ENCODE measurements at regions not wholly inside any gene's neighbourhood (a gene's known extent, or its start where the extent isn't known, plus 50 kb on each side); places are given as distances from the start of the nearest gene placed in this dataset.

GRCh38 chr5:104789366-104789765 lies 1226.8 kb upstream of the NUDT12 start:
- DNase-seq (ENCODE audit: low read depth in 4 of 4, low spot score in 3 of 4): no peak

GRCh38 chr5:104785097-104785496 lies 1222.5 kb upstream of the NUDT12 start:
- DNase-seq (ENCODE audit: low read depth in 4 of 4, low spot score in 3 of 4): no peak

- DNase-seq (ENCODE audit: low read depth in 4 of 4, low spot score in 3 of 4): no peak
Measured at GRCh38 chr5:104774372-104774771, 1211.8 kb upstream of the NUDT12 start.

- DNase-seq (ENCODE audit: low read depth in 4 of 4, low spot score in 3 of 4): no peak
Measured at GRCh38 chr5:104764197-104764596, 1201.6 kb upstream of the NUDT12 start.

- no peak for DNase-seq (ENCODE audit: low read depth in 4 of 4, low spot score in 3 of 4)
Measured at GRCh38 chr5:104763216-104763615, 1200.6 kb upstream of the NUDT12 start.

GRCh38 chr5:104757915-104758314 lies 1195.3 kb upstream of the NUDT12 start:
- no peak for DNase-seq (ENCODE audit: low read depth in 4 of 4, low spot score in 3 of 4)

GRCh38 chr5:104755806-104756205 lies 1193.2 kb upstream of the NUDT12 start:
- DNase-seq (ENCODE audit: low read depth in 4 of 4, low spot score in 3 of 4): no peak

GRCh38 chr5:104754311-104754995 lies 1191.9 kb upstream of the NUDT12 start:
- no peak for DNase-seq (ENCODE audit: low read depth in 4 of 4, low spot score in 3 of 4)

- DNase-seq (ENCODE audit: low read depth in 4 of 4, low spot score in 3 of 4): no peak
Measured at GRCh38 chr5:104751969-104752368, 1189.4 kb upstream of the NUDT12 start.

GRCh38 chr5:104739905-104740304 lies 1177.3 kb upstream of the NUDT12 start:
- DNase-seq (ENCODE audit: low read depth in 4 of 4, low spot score in 3 of 4): no peak

- no peak for DNase-seq (ENCODE audit: low read depth in 4 of 4, low spot score in 3 of 4)
Measured at GRCh38 chr5:104739503-104739902, 1176.9 kb upstream of the NUDT12 start.

- DNase-seq (ENCODE audit: low read depth in 4 of 4, low spot score in 3 of 4): no peak
Measured at GRCh38 chr5:104736073-104736472, 1173.5 kb upstream of the NUDT12 start.

- DNase-seq (ENCODE audit: low read depth in 4 of 4, low spot score in 3 of 4): no peak
Measured at GRCh38 chr5:104734046-104734445, 1171.5 kb upstream of the NUDT12 start.

GRCh38 chr5:104733063-104733669 lies 1170.6 kb upstream of the NUDT12 start:
- no peak for DNase-seq (ENCODE audit: low read depth in 4 of 4, low spot score in 3 of 4)

- DNase-seq (ENCODE audit: low read depth in 4 of 4, low spot score in 3 of 4): no peak
Measured at GRCh38 chr5:104731331-104731730, 1168.7 kb upstream of the NUDT12 start.

- DNase-seq (ENCODE audit: low read depth in 4 of 4, low spot score in 3 of 4): no peak
Measured at GRCh38 chr5:104708027-104708426, 1145.4 kb upstream of the NUDT12 start.

- DNase-seq (ENCODE audit: low read depth in 4 of 4, low spot score in 3 of 4): no peak
Measured at GRCh38 chr5:104706600-104706999, 1144.0 kb upstream of the NUDT12 start.

- DNase-seq (ENCODE audit: low read depth in 4 of 4, low spot score in 3 of 4): no peak
Measured at GRCh38 chr5:104702212-104702611, 1139.6 kb upstream of the NUDT12 start.

GRCh38 chr5:104699438-104699837 lies 1136.8 kb upstream of the NUDT12 start:
- no peak for DNase-seq (ENCODE audit: low read depth in 4 of 4, low spot score in 3 of 4)

- DNase-seq (ENCODE audit: low read depth in 4 of 4, low spot score in 3 of 4): no peak
Measured at GRCh38 chr5:104661256-104661655, 1098.7 kb upstream of the NUDT12 start.

GRCh38 chr5:104659497-104659896 lies 1096.9 kb upstream of the NUDT12 start:
- DNase-seq (ENCODE audit: low read depth in 4 of 4, low spot score in 3 of 4): no peak

GRCh38 chr5:104652271-104652861 lies 1089.8 kb upstream of the NUDT12 start:
- DNase-seq (ENCODE audit: low read depth in 4 of 4, low spot score in 3 of 4): no peak

All from left renal pelvis (tissue), 4 donors.